Ovary (tissue), 7 donors: ENCODE measurements at regions not wholly inside any gene's neighbourhood (a gene's known extent, or its start where the extent isn't known, plus 50 kb on each side); places are given as distances from the start of the nearest gene placed in this dataset.

Experiments
- DNase-seq, 5 donors: peaks; one replicate each; pipeline ENCODE4 v3.0.0-alpha.2; 2019 to 2020
- H3K27ac ChIP-seq, 2 donors: fragments of 200-600 bp; one replicate each; pipeline versions ENCODE4 v1.5.1 to v1.8.0; 2019 to 2022
- H3K27me3 ChIP-seq: fragments of 200-600 bp; one replicate; pipeline ENCODE4 v1.8.0; 2022
- H3K36me3 ChIP-seq: fragments of 200-600 bp; sonication (generic); one replicate; pipeline ENCODE4 v1.5.1; 2019
- H3K4me1 ChIP-seq: one replicate; pipeline ENCODE4 v1.8.1; 2013; ENCODE audit warnings: mild to moderate bottlenecking, moderate library complexity; ENCODE audit not compliant: insufficient read depth
- H3K4me3 ChIP-seq: fragments of 200-600 bp; sonication (generic); one replicate; pipeline ENCODE4 v1.5.1; 2017
- H3K9me3 ChIP-seq, 2 donors: fragments of 200-600 bp in 1 of 2; sonication (generic) in 1 of 2; one replicate each; pipeline versions ENCODE4 v1.5.1 to v1.8.1; 2013 to 2019; ENCODE audit warnings: mild to moderate bottlenecking in 1 of 2, moderate library complexity in 1 of 2
- CTCF ChIP-seq, 3 donors: fragments of 450-650 bp in 2 of 3; fragments of 200-600 bp in 1 of 3; IDR thresholded peaks; one replicate each; pipeline versions ENCODE4 v1.5.1 to v1.8.0; 2016 to 2022; ENCODE audit warnings: antibody characterized with exemption in 3 of 3, mild to moderate bottlenecking in 1 of 3
- EP300 ChIP-seq: sonication (generic); formaldehyde crosslinking; IDR thresholded peaks from one replicate; pipeline ENCODE4 v1.6.1; 2017; ENCODE audit warnings: antibody characterized with exemption
- POLR2A ChIP-seq: fragments of 450-650 bp; IDR thresholded peaks from one replicate; pipeline ENCODE4 v1.6.1; 2017; ENCODE audit warnings: antibody characterized with exemption, mild to moderate bottlenecking, moderate library complexity
- WGBS, 3 donors: extraction: QIAGEN DNeasy Blood & Tissue Kit in 1 of 3; methylation state at CpG; one replicate each; pipeline versions ENCODE4 v1.1.5 to v1.1.7; 2013 to 2017; 5-methylcytosine and 5-hydroxymethylcytosine counted together
- intact Hi-C, 4 donors: fragments of 100-400 bp; cut with DNase I; formaldehyde crosslinking; loops; one replicate each; pipeline versions ENCODE4 v1.11.0 to v1.15.1; 2022 to 2023
- donor health status: DM: no; HTN: no; CAD: no; lungs with moderate emphysema.
- donor health status: DM: no; HTN: no; CAD: no.
- donor health status: Bipolar disorder and iron deficiency.
- donor health status: DM: no; HTN: no; CAD: no.
- donor health status: DM: yes; HTN: yes; CAD: no.

GRCh38 chr9:102594241-102594640 lies 400.9 kb upstream of the CYLC2 start:
- Histone ChIP-seq H3K9me3 (no peaks in the 10 kb centered on the region), H3K27me3 (no peaks in the 10 kb centered on the region), H3K4me3 (no peak overlapping the region), H3K4me1 (no peaks in the 10 kb centered on the region), H3K27ac (no peak overlapping the region), H3K36me3 (no peaks in the 10 kb centered on the region)
- intact Hi-C loops: no loop called here
- 81 to 87% (median 87%) methylated on average over 3 of the region's 3 CpGs for WGBS, 3 donors
- no peak for TF ChIP-seq POLR2A
- no peak for TF ChIP-seq EP300
- no peak for TF ChIP-seq CTCF (IDR thresholded peaks at IDR 0.05)
- no peak for DNase-seq

- no peaks in the 10 kb centered on the region for H3K9me3 ChIP-seq
- H3K36me3 ChIP-seq: no peaks in the 10 kb centered on the region
- no peak for TF ChIP-seq POLR2A
- no peak for TF ChIP-seq EP300
- TF ChIP-seq CTCF (IDR thresholded peaks at IDR 0.05): no peak
- H3K4me3 ChIP-seq: no peak overlapping the region
- no peak overlapping the region for H3K27ac ChIP-seq
- no peak for DNase-seq
- WGBS, 3 donors: 20 to 52% (median 33%) methylated on average over 2 of the region's 2 CpGs
- no peaks in the 10 kb centered on the region for H3K27me3 ChIP-seq
- H3K4me1 ChIP-seq: no peaks in the 10 kb centered on the region
- intact Hi-C loops: no loop called here
These were observed 407.9 kb upstream of the CYLC2 start for GRCh38 chr9:102587281-102587680.

GRCh38 chr9:102569436-102569835 lies 425.7 kb upstream of the CYLC2 start:
- Histone ChIP-seq H3K27me3 (no peaks in the 10 kb centered on the region), H3K4me3 (no peak overlapping the region), H3K9me3 (no peaks in the 10 kb centered on the region), H3K27ac (no peak overlapping the region), H3K4me1 (no peaks in the 10 kb centered on the region), H3K36me3 (no peaks in the 10 kb centered on the region)
- intact Hi-C loops: no loop called here
- 90 to 92% (median 92%) methylated on average over 3 of the region's 3 CpGs for WGBS, 3 donors
- no peak for DNase-seq
- no peak for TF ChIP-seq EP300
- no peak for TF ChIP-seq CTCF (IDR thresholded peaks at IDR 0.05)
- TF ChIP-seq POLR2A: no peak

GRCh38 chr9:102551346-102551745 lies 443.8 kb upstream of the CYLC2 start:
- 90 to 98% (median 94%) methylated on average over 1 of the region's 1 CpG for WGBS, 3 donors
- Histone ChIP-seq H3K4me3 (no peak overlapping the region), H3K27me3 (no peaks in the 10 kb centered on the region), H3K36me3 (no peaks in the 10 kb centered on the region), H3K4me1 (no peaks in the 10 kb centered on the region), H3K27ac (no peak overlapping the region), H3K9me3 (no peaks in the 10 kb centered on the region)
- intact Hi-C loops: no loop called here
- DNase-seq: no peak
- TF ChIP-seq POLR2A: no peak
- TF ChIP-seq CTCF (IDR thresholded peaks at IDR 0.05): no peak
- no peak for TF ChIP-seq EP300

- no peak for TF ChIP-seq CTCF (IDR thresholded peaks at IDR 0.05)
- TF ChIP-seq POLR2A: no peak
- Histone ChIP-seq H3K27me3 (no peaks in the 10 kb centered on the region), H3K27ac (no peak overlapping the region), H3K4me3 (no peak overlapping the region), H3K36me3 (no peaks in the 10 kb centered on the region), H3K4me1 (no peaks in the 10 kb centered on the region), H3K9me3 (no peaks in the 10 kb centered on the region)
- intact Hi-C loops: no loop called here
- WGBS, 3 donors: 82 to 90% (median 86%) methylated on average over 3 of the region's 3 CpGs
- DNase-seq: no peak
These were observed 444.2 kb upstream of the CYLC2 start for GRCh38 chr9:102550886-102551285.
